Neural cell (in vitro differentiated cells): ENCODE measurements at regions not wholly inside any gene's neighbourhood (a gene's known extent, or its start where the extent isn't known, plus 50 kb on each side); places are given as distances from the start of the nearest gene placed in this dataset.

ENCODE experiments used
- H2AFZ ChIP-seq: fragments of 200-600, 300-800 bp; sonication (generic), shearing (Covaris generic); 2 replicates; pipeline ENCODE4 v1.6.0; 2014; ENCODE audit warnings: low read depth, mild to moderate bottlenecking, antibody characterized with exemption, low read length, moderate library complexity
- H3F3A ChIP-seq: fragments of 200-600 bp; shearing (Covaris generic); 2 replicates; pipeline ENCODE4 v1.6.1; 2016; ENCODE audit warnings: mild to moderate bottlenecking, moderate library complexity, mixed read lengths, antibody characterized with exemption, low read length; ENCODE audit not compliant: insufficient read depth, poor library complexity, severe bottlenecking
- H3K27ac ChIP-seq: fragments of 200-600, 300-800 bp; sonication (generic), shearing (Covaris generic); 2 replicates; pipeline ENCODE4 v1.5.1; 2014; ENCODE audit warnings: mild to moderate bottlenecking, low read length, moderate library complexity
- H3K27me3 ChIP-seq: fragments of 300-800, 200-600 bp; sonication (generic), shearing (Covaris generic); 2 replicates; pipeline ENCODE4 v1.6.0; 2014; ENCODE audit warnings: mild to moderate bottlenecking, low read depth, low read length, moderate library complexity; ENCODE audit not compliant: insufficient read depth
- H3K36me3 ChIP-seq: fragments of 300-800, 200-600 bp; sonication (generic), shearing (Covaris generic); 2 replicates; pipeline ENCODE4 v1.5.1; 2014; ENCODE audit warnings: mild to moderate bottlenecking, antibody characterized with exemption, low read length, moderate library complexity; ENCODE audit not compliant: insufficient read depth
- H3K4me2 ChIP-seq: fragments of 300-800, 200-600 bp; sonication (generic), shearing (Covaris generic); 2 replicates; pipeline ENCODE4 v1.6.0; 2014; ENCODE audit warnings: mild to moderate bottlenecking, low read length
- H3K4me3 ChIP-seq: fragments of 300-800, 200-600 bp; sonication (generic), shearing (Covaris generic); 2 replicates; pipeline ENCODE4 v1.5.1; 2014; ENCODE audit warnings: mild to moderate bottlenecking, low read length, moderate library complexity
- H3K79me2 ChIP-seq: fragments of 200-600 bp; shearing (Covaris generic); replicated peaks from 2 replicates; pipeline ENCODE4 v1.6.0; 2014; ENCODE audit warnings: mild to moderate bottlenecking, low read length, moderate library complexity; ENCODE audit not compliant: insufficient read depth
- H3K9ac ChIP-seq: fragments of 300-800, 200-600 bp; sonication (generic), shearing (Covaris generic); 2 replicates; pipeline ENCODE4 v1.6.1; 2016; ENCODE audit warnings: mild to moderate bottlenecking, low read length, mixed read lengths
- H3K9me2 ChIP-seq: fragments of 200-600 bp; shearing (Covaris generic); 2 replicates; pipeline ENCODE4 v1.6.1; 2016; ENCODE audit warnings: mild to moderate bottlenecking, low read length, mixed read lengths; ENCODE audit not compliant: insufficient read depth
- H3K9me3 ChIP-seq: fragments of 200-600, 300-800 bp; sonication (generic), shearing (Covaris generic); 2 replicates; pipeline ENCODE4 v1.6.1; 2016; ENCODE audit warnings: mild to moderate bottlenecking, mixed run types, low read length, moderate library complexity, mixed read lengths
- H4K20me1 ChIP-seq: fragments of 200-600 bp; shearing (Covaris generic); 2 replicates; pipeline ENCODE4 v1.6.1; 2016; ENCODE audit warnings: mild to moderate bottlenecking, mixed run types; ENCODE audit not compliant: insufficient read depth
- CTCF ChIP-seq: fragments of 450-650 bp; IDR thresholded peaks from 2 replicates; pipeline ENCODE4 v1.5.1; 2014; ENCODE audit warnings: antibody characterized with exemption, mild to moderate bottlenecking, moderate library complexity; ENCODE audit not compliant: poor library complexity, severe bottlenecking
- EP300 ChIP-seq: fragments of 450-650 bp; conservative IDR thresholded peaks from 2 replicates; pipeline ENCODE4 v1.6.1; 2014; ENCODE audit warnings: antibody characterized with exemption, mild to moderate bottlenecking, moderate library complexity; ENCODE audit not compliant: poor library complexity, severe bottlenecking
- EZH2 ChIP-seq: fragments of 200-600, 300-800 bp; shearing (Covaris generic), sonication (generic); IDR thresholded peaks from 2 replicates; pipeline ENCODE4 v1.6.1; 2014; ENCODE audit warnings: antibody characterized with exemption, low read length, borderline replicate concordance, mild to moderate bottlenecking; ENCODE audit not compliant: insufficient read depth, poor library complexity, severe bottlenecking
- MXI1 ChIP-seq: fragments of 450-650 bp; conservative IDR thresholded peaks from 2 replicates; pipeline ENCODE4 v1.6.1; 2014; ENCODE audit warnings: antibody characterized with exemption, mild to moderate bottlenecking; ENCODE audit not compliant: poor library complexity, severe bottlenecking
- POLR2AphosphoS5 ChIP-seq: IDR thresholded peaks from 2 replicates; pipeline ENCODE4 v1.6.1; 2012
- RAD21 ChIP-seq: fragments of 450-650 bp; conservative IDR thresholded peaks from 2 replicates; pipeline ENCODE4 v1.6.1; 2014; ENCODE audit warnings: antibody characterized with exemption, mild to moderate bottlenecking, moderate library complexity
- REST ChIP-seq: IDR thresholded peaks from 2 replicates; pipeline ENCODE4 v1.6.1; 2012; ENCODE audit warnings: borderline replicate concordance
- SMC3 ChIP-seq: fragments of 450-650 bp; conservative IDR thresholded peaks from 2 replicates; pipeline ENCODE4 v1.6.1; 2014; ENCODE audit warnings: antibody characterized with exemption, mild to moderate bottlenecking, moderate library complexity; ENCODE audit not compliant: poor library complexity
- TAF1 ChIP-seq: IDR thresholded peaks from 2 replicates; pipeline ENCODE4 v1.6.1; 2012; ENCODE audit warnings: low read depth

- peak overlapping the region; percentile 8 for H3K4me2 ChIP-seq
- no peaks in the 10 kb centered on the region for H3K36me3 ChIP-seq
- no peak overlapping the region for H3K4me3 ChIP-seq
- no peaks in the 10 kb centered on the region for H4K20me1 ChIP-seq
- no peak overlapping the region for H2AFZ ChIP-seq
- peak; percentile 95 for TF ChIP-seq EP300
- TF ChIP-seq POLR2AphosphoS5 = peak; percentile 65
- TF ChIP-seq EZH2 = no peak
- H3K27me3 ChIP-seq = no peaks in the 10 kb centered on the region
- no peak overlapping the region for H3K9ac ChIP-seq
- no peaks in the 10 kb centered on the region for H3K9me2 ChIP-seq
- H3K27ac ChIP-seq = no peak overlapping the region
- no peaks in the 10 kb centered on the region for H3K9me3 ChIP-seq
- H3F3A ChIP-seq = peaks cover 3% of the 10 kb centered on the region
- H3K79me2 ChIP-seq = no peaks in the 10 kb centered on the region
These were observed 1117.0 kb upstream of the LRRTM3 start for GRCh38 chr10:65808687-65809333.

- no peaks in the 10 kb centered on the region for H3K36me3 ChIP-seq
- TF ChIP-seq RAD21 (no peak), TAF1 (no peak), POLR2AphosphoS5 (no peak), CTCF (no peak), MXI1 (no peak), SMC3 (no peak), REST (no peak), EP300 (no peak), EZH2 (no peak)
- H3K4me2 ChIP-seq = no peak overlapping the region
These were observed 1113.8 kb upstream of the LRRTM3 start for GRCh38 chr10:65811931-65812525.

More at GRCh38 chr10:65811931-65812525, 1113.8 kb upstream of the LRRTM3 start:
- H3K9ac ChIP-seq = no peak overlapping the region
- no peaks in the 10 kb centered on the region for H3K9me3 ChIP-seq
- no peaks in the 10 kb centered on the region for H3K27me3 ChIP-seq
- no peak overlapping the region for H3K27ac ChIP-seq
- no peaks in the 10 kb centered on the region for H3K79me2 ChIP-seq
- H3K9me2 ChIP-seq = no peaks in the 10 kb centered on the region
- no peak overlapping the region for H2AFZ ChIP-seq
- H3F3A ChIP-seq = peaks cover 3% of the 10 kb centered on the region
- H3K4me3 ChIP-seq = no peak overlapping the region
- no peaks in the 10 kb centered on the region for H4K20me1 ChIP-seq
